B cell (primary cell): ENCODE measurements at regions not wholly inside any gene's neighbourhood (a gene's known extent, or its start where the extent isn't known, plus 50 kb on each side); places are given as distances from the start of the nearest gene placed in this dataset.

Source experiments
- CTCF ChIP-seq: fragments of 200-600 bp; IDR thresholded peaks from one replicate; pipeline ENCODE4 v1.8.0; 2022; ENCODE audit warnings: antibody characterized with exemption, mild to moderate bottlenecking
- EZH2 ChIP-seq: IDR thresholded peaks from 2 replicates; pipeline ENCODE4 v1.6.1; 2012; ENCODE audit warnings: borderline replicate concordance, low read depth, mild to moderate bottlenecking, moderate library complexity, low read length; ENCODE audit not compliant: insufficient read depth, poor library complexity, severe bottlenecking

DNA sequence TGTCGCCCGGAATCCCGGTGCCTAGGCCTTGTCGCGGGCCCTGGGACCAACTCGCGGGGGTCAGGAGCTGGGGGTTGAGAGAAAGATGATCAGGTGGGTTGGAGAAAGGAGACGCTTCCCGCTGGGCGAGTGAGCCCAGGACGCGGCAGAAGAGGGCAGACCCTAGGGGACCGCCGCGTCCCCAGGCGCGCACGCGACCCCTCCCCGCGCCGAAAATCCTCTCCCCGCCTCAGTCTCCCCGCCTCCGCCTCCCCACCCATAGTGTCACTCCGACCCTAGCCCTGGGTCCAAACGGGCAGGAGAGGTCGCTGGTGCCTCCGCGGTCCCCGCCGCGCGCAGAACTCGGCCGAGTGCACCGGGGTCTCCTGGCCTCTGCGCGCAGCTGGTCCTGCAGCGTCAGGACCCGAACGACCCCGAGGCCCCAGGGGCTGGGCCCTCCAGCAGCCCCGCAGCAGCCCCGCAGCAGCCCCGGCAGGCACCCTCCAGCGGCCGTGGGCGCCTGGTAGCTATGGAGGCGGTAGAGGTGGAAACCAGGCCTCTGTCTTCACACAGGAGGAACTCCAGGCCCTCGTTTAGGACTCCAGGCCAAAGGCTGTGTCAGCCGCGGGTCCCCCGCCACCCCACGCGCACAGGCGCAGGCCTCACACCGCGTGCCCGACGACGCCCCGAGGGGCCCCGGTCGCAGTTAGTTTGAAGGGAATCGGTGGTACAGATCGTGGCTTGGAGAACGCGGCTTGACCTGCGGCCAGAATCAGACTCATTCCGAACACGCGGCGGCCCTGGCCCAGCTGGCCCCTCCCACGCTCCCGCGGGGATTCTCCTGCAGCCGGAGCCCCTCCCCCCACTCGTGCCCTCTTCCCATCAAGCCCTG, 60.1 kb upstream of the EIF5 start:
- TF ChIP-seq CTCF (no peak), EZH2 (no peak)
